ENCODE measurements at regions not wholly inside any gene's neighbourhood (a gene's known extent, or its start where the extent isn't known, plus 50 kb on each side); places are given as distances from the start of the nearest gene placed in this dataset.

DNA sequence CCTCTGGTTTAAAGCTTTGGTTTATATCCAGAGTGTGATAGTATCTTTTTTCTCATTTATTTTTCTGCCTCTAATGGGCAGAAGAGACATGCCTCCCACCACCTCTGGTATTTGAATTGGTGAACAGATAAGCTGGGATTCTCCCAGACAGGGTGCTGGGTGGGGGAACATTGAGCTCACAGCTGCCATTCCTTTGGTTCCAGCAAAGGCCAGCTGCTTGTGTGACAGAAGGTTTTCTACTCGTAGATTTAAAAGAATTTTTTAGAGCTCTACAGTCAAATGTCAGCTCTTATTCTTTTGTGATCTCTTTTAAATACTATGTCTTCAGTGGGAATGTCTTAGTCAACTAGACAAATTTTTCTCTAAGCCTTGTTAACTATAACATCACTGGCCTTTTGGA lies 54.7 kb upstream of the ADAMTS16 start:
- intact Hi-C loops (cut with DNase I) = no loop called here

DNA sequence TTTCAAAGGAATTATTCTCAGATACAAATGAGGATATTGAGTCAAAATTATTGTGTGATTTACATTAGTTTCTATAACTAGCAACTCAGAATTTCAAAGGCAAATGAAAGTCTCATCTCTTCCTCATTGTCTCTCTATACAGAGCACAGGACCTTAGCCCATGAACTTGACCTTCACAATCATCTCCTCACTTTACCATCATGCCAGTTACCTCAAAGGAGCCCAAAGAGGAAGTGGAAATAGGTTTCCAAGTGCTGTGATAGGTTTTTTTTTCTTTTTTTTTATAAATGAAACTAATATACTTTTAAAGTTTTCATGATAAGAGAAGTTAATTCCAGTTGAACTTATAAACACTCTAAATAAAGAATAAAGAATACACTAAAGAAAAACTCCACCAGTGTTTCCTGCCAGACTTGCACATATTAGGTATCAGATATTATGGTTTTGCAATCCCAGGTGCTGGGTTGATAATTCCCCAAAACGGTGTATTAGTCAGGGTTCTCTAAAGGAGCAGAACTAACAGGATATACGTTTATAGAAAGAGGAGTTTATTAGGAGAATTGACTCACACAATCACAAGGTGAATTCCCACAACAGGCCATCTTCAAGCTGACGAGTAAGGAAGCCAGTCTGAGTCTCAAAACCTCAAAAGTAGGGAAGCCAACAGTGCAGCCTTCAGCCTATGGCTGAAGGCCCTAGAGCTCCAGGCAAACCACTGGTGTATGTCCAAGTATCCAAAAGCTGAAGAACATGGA lies 50.1 kb upstream of the ADAMTS16 start:
- intact Hi-C loops (cut with DNase I) = no loop called here
- ATAC-seq (no peak), DNase-seq (no peak)

More for the DNA sequence above, 54.7 kb upstream of the ADAMTS16 start:
- DNase-seq (no peak), ATAC-seq (no peak)
